Endothelial cell of umbilical vein (primary cell): ENCODE measurements at regions not wholly inside any gene's neighbourhood (a gene's known extent, or its start where the extent isn't known, plus 50 kb on each side); places are given as distances from the start of the nearest gene placed in this dataset.

Experiments used
- BruUV-seq: library from RNA; stranded (reverse); fragments of 400-500 nt; replicated peaks from 2 replicates; lab custom pipeline; 2021; lab: Mats Ljungman, UMichigan
- CTCF ChIA-PET: fragments of 300-600, 350-600 bp; sonication (Branson Sonifier 250); formaldehyde crosslinking; loops from one replicate; lab custom pipeline; 2021; ENCODE audit warnings: antibody characterized with exemption, inconsistent platforms; lab: Charles Lee
- POLR2A ChIA-PET: fragments of 300-600, 350-600 bp; sonication (Branson Sonifier 250); formaldehyde crosslinking; loops from one replicate; lab custom pipeline; 2021; ENCODE audit warnings: antibody characterized with exemption, inconsistent platforms; lab: Charles Lee
- DNase-seq: peaks from one replicate; pipeline ENCODE4 v3.0.0-alpha.2; 2011; ENCODE audit warnings: low read depth, low spot score
- FAIRE-seq: peaks from 2 replicates; lab custom pipeline; 2011; peaks lifted over from hg19 to GRCh38; lab: Jason Lieb, UNC
- H2AFZ ChIP-seq: 2 replicates; pipeline ENCODE4 v1.6.0; 2012; ENCODE audit warnings: low read depth, low read length, control low read depth, inconsistent platforms
- H3K27ac ChIP-seq: 2 replicates; pipeline ENCODE4 v1.5.1; 2011; ENCODE audit warnings: low read depth, mild to moderate bottlenecking, control low read depth, low read length, moderate library complexity; ENCODE audit not compliant: insufficient read depth
- H3K27me3 ChIP-seq, 2 experiments: 2 replicates each; pipeline versions ENCODE4 v1.6.0 to v1.6.1; 2011; ENCODE audit warnings: low read length in 2 of 2, mixed read lengths in 1 of 2; ENCODE audit not compliant: control insufficient read depth in 2 of 2, insufficient read depth in 2 of 2
- H3K36me3 ChIP-seq, 2 experiments: 2 replicates in 1 of 2; 3 replicates in 1 of 2; pipeline ENCODE4 v1.5.1; 2011; ENCODE audit warnings: low read length in 2 of 2, mild to moderate bottlenecking in 1 of 2, moderate library complexity in 1 of 2; ENCODE audit not compliant: control insufficient read depth in 2 of 2, insufficient read depth in 2 of 2; ENCODE audit errors: extremely low read depth in 1 of 2
- H3K4me1 ChIP-seq: 3 replicates; pipeline ENCODE4 v1.5.1; 2011; ENCODE audit warnings: mild to moderate bottlenecking, low read length; ENCODE audit not compliant: control insufficient read depth, insufficient read depth; ENCODE audit errors: extremely low read depth
- H3K4me2 ChIP-seq: 2 replicates; pipeline ENCODE4 v1.6.1; 2011; ENCODE audit warnings: low read length, control low read depth, mixed read lengths; ENCODE audit not compliant: insufficient read depth
- H3K4me3 ChIP-seq, 3 experiments: fragments of 200-600 bp in 1 of 3; sonication (generic), shearing (Covaris generic) in 1 of 3; replicated peaks in 1 of 3; 2 replicates each; pipeline ENCODE4 v1.5.1; 2011 to 2016; ENCODE audit warnings: control low read depth in 3 of 3, low read length in 3 of 3, mild to moderate bottlenecking in 2 of 3, inconsistent platforms in 1 of 3, low read depth in 1 of 3, moderate library complexity in 1 of 3; ENCODE audit not compliant: insufficient read depth in 1 of 3
- H3K79me2 ChIP-seq: 2 replicates; pipeline ENCODE4 v1.6.0; 2012; ENCODE audit warnings: low read length, inconsistent platforms; ENCODE audit not compliant: control insufficient read depth, insufficient read depth
- H3K9ac ChIP-seq: replicated peaks from 2 replicates; pipeline ENCODE3; 2011; ENCODE audit warnings: low read length, control low read depth; ENCODE audit not compliant: insufficient read depth; ENCODE audit errors: extremely low read depth
- H3K9me1 ChIP-seq: replicated peaks from 3 replicates; pipeline ENCODE4 v1.6.0; 2011; ENCODE audit warnings: mild to moderate bottlenecking, low read length; ENCODE audit not compliant: control insufficient read depth, insufficient read depth; ENCODE audit errors: extremely low read depth
- H3K9me3 ChIP-seq: replicated peaks from 2 replicates; pipeline ENCODE4 v1.5.1; 2012; ENCODE audit warnings: low read length, inconsistent platforms; ENCODE audit not compliant: control insufficient read depth, insufficient read depth
- H4K20me1 ChIP-seq: replicated peaks from 2 replicates; pipeline ENCODE3; 2011; ENCODE audit warnings: mild to moderate bottlenecking, low read length; ENCODE audit not compliant: control insufficient read depth, insufficient read depth; ENCODE audit errors: extremely low read depth
- EZH2 ChIP-seq: IDR thresholded peaks from 2 replicates; pipeline ENCODE4 v1.6.1; 2012; ENCODE audit warnings: borderline replicate concordance, low read depth, mild to moderate bottlenecking, moderate library complexity, low read length, inconsistent platforms; ENCODE audit not compliant: severe bottlenecking
- FOS ChIP-seq: IDR thresholded peaks from 2 replicates; pipeline ENCODE4 v1.6.1; 2011; ENCODE audit warnings: mild to moderate bottlenecking, low read length, moderate library complexity, borderline replicate concordance; ENCODE audit not compliant: insufficient read depth
- GATA2 ChIP-seq: IDR thresholded peaks from 2 replicates; pipeline ENCODE4 v1.7.0; 2011; ENCODE audit warnings: low read depth, mild to moderate bottlenecking, moderate library complexity, mixed read lengths, low read length; ENCODE audit not compliant: insufficient read length, insufficient read depth
- JUN ChIP-seq: IDR thresholded peaks from 2 replicates; pipeline ENCODE4 v1.6.1; 2011; ENCODE audit warnings: borderline replicate concordance, low read depth; ENCODE audit not compliant: insufficient read length, insufficient read depth
- MYC ChIP-seq: IDR thresholded peaks from one replicate; pipeline ENCODE4 v1.6.1; 2011; ENCODE audit warnings: mild to moderate bottlenecking, low read depth, low read length
- POLR2A ChIP-seq: IDR thresholded peaks from 2 replicates; pipeline ENCODE4 v1.6.1; 2012; ENCODE audit warnings: low read depth, mild to moderate bottlenecking, control low read depth, low read length
- POLR2AphosphoS5 ChIP-seq: IDR thresholded peaks from 2 replicates; pipeline ENCODE4 v1.6.1; 2012; ENCODE audit warnings: low read depth, mild to moderate bottlenecking, control low read depth, low read length, moderate library complexity; ENCODE audit not compliant: insufficient read depth
- dilution Hi-C: fragments of 300-500 bp; cut with MboI; formaldehyde crosslinking; loops from one replicate; pipeline ENCODE4 v1.15.0; 2019; ENCODE audit warnings: low sequenced_read_pairs; ENCODE audit not compliant: extremely low pct_ligation_motif_present
- intact Hi-C: fragments of 100-400 bp; cut with micrococcal nuclease; formaldehyde crosslinking; loops from one replicate; pipeline ENCODE4 v1.10.0; 2022
- TF ChIP-seq, protein P1 (sequence below): IDR thresholded peaks from 2 replicates; pipeline ENCODE4 v1.6.1; 2011; ENCODE audit not compliant: insufficient read depth, insufficient read length
- TF ChIP-seq, protein P2 (sequence below), 2 donors: IDR thresholded peaks; 1 replicate in 1 of 2; 2 replicates in 1 of 2; pipeline ENCODE4 v1.5.1; 2011; ENCODE audit warnings: low read length in 2 of 2, mild to moderate bottlenecking in 2 of 2, moderate library complexity in 2 of 2, control low read depth in 1 of 2, inconsistent platforms in 1 of 2, low read depth in 1 of 2; ENCODE audit not compliant: insufficient read depth in 1 of 2; ENCODE audit errors: extremely low read depth in 1 of 2

DNA sequence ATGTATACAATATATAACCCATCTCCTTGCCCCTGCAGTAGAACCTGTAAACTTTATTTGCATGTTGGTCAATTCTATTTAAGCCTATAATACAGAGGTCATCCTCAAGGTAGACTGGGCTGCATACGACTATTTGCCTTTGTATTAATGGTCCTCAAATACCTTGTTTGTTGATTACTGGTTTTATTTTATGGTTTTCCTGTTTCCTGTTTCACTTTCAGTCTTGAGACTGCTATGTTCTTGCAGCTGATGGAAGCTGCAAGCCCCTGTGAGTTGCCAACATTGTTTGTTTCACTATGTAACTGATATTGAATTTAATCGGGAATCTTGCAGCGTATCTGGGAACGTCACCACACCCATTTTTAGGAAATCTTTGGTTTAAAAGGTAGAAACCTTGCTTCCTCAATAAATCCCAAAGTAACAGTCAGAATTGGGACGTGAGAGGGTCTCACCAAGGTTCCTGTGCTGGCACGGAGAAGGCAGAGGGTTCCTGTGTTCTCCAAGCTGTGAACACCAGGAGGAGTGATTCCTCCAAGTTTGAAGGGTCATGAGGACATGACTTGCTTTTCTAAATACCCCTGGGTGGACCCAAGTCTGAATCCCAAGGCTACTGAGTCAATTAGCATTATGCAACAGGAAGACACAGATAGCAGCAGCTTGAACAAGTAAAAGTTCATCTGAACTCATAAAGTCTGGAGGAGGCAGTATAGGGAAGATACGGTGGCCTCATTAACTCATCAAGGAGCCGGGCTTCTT, 110.6 kb upstream of the PNPLA4 start:
- Histone ChIP-seq H3K27me3 (no peaks in the 10 kb centered on the region), H3K4me2 (no peak overlapping the region), H3K27ac (no peak overlapping the region), H3K79me2 (no peaks in the 10 kb centered on the region), H3K4me1 (no peaks in the 10 kb centered on the region), H3K4me3 (no peak overlapping the region), H2AFZ (no peak overlapping the region), H3K9me1 (no peaks in the 10 kb centered on the region), H3K9ac (no peak overlapping the region), H3K9me3 (no peaks in the 10 kb centered on the region), H4K20me1 (no peaks in the 10 kb centered on the region), H3K36me3 (no peaks in the 10 kb centered on the region)
- DNase-seq (no peak), FAIRE-seq (no peak)
- POLR2A ChIA-PET, result no interaction called here
- no peak for TF ChIP-seq JUN
- TF ChIP-seq, protein P1, sequence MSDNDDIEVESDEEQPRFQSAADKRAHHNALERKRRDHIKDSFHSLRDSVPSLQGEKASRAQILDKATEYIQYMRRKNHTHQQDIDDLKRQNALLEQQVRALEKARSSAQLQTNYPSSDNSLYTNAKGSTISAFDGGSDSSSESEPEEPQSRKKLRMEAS, result no peak
- no peak for TF ChIP-seq POLR2AphosphoS5
- TF ChIP-seq EZH2, result no peak
- TF ChIP-seq POLR2A, result no peak
- TF ChIP-seq FOS, result no peak
- TF ChIP-seq, protein P2, sequence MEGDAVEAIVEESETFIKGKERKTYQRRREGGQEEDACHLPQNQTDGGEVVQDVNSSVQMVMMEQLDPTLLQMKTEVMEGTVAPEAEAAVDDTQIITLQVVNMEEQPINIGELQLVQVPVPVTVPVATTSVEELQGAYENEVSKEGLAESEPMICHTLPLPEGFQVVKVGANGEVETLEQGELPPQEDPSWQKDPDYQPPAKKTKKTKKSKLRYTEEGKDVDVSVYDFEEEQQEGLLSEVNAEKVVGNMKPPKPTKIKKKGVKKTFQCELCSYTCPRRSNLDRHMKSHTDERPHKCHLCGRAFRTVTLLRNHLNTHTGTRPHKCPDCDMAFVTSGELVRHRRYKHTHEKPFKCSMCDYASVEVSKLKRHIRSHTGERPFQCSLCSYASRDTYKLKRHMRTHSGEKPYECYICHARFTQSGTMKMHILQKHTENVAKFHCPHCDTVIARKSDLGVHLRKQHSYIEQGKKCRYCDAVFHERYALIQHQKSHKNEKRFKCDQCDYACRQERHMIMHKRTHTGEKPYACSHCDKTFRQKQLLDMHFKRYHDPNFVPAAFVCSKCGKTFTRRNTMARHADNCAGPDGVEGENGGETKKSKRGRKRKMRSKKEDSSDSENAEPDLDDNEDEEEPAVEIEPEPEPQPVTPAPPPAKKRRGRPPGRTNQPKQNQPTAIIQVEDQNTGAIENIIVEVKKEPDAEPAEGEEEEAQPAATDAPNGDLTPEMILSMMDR (IDR thresholded peaks at IDR 0.05; ENCODE audit: extremely low read depth in 1 of 2, insufficient read depth in 1 of 2, low read depth in 1 of 2, low read length in 2 of 2), result no peak
- no peak for TF ChIP-seq MYC
- TF ChIP-seq GATA2, result no peak
- CTCF ChIA-PET, result no interaction called here
- dilution Hi-C loops, result no loop called here
- intact Hi-C loops, result no loop called here
- no TSS peak for BruUV-seq
